GM21447 (cell line): ENCODE measurements at regions not wholly inside any gene's neighbourhood (a gene's known extent, or its start where the extent isn't known, plus 50 kb on each side); places are given as distances from the start of the nearest gene placed in this dataset.
"Not testable (repeated sequence)": the region's sequence is repeated elsewhere in the genome, so short reads cannot be mapped to it uniquely, and the experiment has no call there.

Experiments used
- ATAC-seq: cut with Tn5 transposase; IDR thresholded peaks from one replicate; pipeline ENCODE4 v1.9.1; 2021; ENCODE audit not compliant: unreplicated experiment

- ATAC-seq = no peak
These were observed 78.4 kb downstream of the ADAMTS15 start for GRCh38 chr11:130526846-130527245.

GRCh38 chr11:130527636-130528297, 79.3 kb downstream of the ADAMTS15 start:
- ATAC-seq = no peak

- ATAC-seq = no peak
These were observed 80.1 kb downstream of the ADAMTS15 start for GRCh38 chr11:130528298-130529261.

- no peak for ATAC-seq
These were observed 80.9 kb downstream of the ADAMTS15 start for GRCh38 chr11:130529366-130529765.

GRCh38 chr11:130531061-130531460, 82.6 kb downstream of the ADAMTS15 start:
- ATAC-seq = no peak

DNA sequence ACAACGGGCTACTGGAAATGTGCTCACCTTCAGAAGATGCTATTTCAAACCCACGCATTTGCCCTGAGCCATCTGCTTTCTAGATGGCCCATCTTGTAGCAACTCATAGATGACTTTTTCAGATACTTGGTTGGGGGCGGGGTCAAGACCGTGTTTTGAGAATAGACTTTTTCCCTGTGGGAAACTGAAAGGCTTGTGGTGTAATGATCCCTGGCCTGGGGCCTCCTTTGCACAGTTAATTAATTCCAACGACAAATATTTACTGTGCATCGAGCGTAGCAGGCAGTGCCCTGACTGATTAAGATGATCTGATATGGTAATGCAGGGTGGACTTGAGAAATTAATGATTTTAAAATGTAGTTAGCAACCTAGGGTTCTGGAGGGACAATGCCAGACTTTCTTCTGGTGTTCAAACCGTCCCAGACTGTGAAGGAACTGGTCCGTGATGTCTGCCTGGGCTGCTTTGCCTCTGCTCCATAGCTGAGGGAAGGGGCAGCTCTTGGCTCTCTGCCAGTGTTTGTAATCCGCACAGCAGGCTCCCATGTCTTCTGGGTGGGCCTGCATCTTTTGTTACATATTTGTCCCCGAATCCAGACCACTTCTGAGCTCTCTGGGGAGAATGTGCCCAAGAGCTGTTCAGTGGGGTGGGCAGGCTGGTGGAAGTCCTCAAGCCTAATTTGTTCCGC, 84.8 kb downstream of the ADAMTS15 start:
- no peak for ATAC-seq

- no peak for ATAC-seq
These were observed 85.4 kb downstream of the ADAMTS15 start for GRCh38 chr11:130533871-130534270.

GRCh38 chr11:130534551-130534950, 86.1 kb downstream of the ADAMTS15 start:
- no peak for ATAC-seq

GRCh38 chr11:130535520-130535919, 87.1 kb downstream of the ADAMTS15 start:
- ATAC-seq = no peak

- ATAC-seq = no peak
These were observed 87.9 kb downstream of the ADAMTS15 start for GRCh38 chr11:130536106-130537040.

- not testable (repeated sequence) for ATAC-seq
These were observed 91.2 kb downstream of the ADAMTS15 start for GRCh38 chr11:130539680-130540079.

- no peak for ATAC-seq
These were observed 95.8 kb downstream of the ADAMTS15 start for GRCh38 chr11:130544266-130544665.

DNA sequence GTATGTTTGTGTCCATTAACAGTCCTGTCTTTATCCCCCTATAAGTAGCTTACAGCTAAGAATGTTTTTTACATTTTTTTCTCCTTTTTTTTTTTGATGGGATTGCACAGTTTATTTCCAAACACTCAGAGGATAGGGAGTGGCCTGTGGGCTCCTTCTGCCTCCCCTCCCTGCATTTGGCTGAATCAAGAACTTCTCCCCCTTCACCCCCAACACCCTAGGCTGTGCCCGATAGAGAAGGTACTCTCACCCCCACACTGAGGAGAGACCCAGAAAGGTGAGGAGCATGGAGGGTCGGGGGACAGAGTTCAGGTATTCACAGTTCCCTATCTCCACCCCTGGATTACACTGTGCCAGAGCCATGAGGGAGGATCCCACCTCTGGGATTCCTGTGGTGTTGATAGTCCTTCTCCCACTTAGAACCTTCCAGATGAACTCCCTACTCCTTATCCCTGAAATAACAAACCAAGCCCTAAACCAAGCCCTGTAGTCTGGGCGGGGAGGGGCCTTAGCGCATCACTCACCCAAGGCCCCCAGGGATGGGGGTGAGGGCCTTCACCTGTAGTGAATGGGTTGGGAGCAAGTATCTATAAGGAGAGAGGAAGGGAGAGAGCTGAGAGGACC, 97.1 kb downstream of the ADAMTS15 start:
- ATAC-seq = no peak

DNA sequence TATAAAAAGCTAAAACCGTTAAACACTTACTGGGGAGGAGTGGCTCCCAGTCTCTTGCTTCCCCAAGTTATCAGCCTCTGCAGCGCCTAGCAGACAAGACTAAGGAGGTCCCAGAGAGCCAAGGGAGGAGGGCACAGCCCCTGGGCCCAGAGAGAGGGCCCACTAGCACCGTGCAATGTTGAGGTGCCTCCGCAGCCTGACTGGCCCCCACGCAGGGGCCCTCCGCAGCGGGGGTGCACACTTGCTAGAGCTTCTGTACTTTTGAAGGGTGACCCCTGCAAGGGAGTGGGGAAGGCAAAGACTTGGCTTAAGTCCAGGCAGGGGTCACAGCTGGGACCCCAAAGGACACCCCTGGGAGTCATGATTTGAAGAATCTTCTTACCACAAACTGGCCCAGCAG, 98.0 kb downstream of the ADAMTS15 start:
- ATAC-seq = no peak

- ATAC-seq = no peak
These were observed 98.7 kb downstream of the ADAMTS15 start for GRCh38 chr11:130546901-130547694.

- no peak for ATAC-seq
These were observed 99.5 kb downstream of the ADAMTS15 start for GRCh38 chr11:130547761-130548490.

DNA sequence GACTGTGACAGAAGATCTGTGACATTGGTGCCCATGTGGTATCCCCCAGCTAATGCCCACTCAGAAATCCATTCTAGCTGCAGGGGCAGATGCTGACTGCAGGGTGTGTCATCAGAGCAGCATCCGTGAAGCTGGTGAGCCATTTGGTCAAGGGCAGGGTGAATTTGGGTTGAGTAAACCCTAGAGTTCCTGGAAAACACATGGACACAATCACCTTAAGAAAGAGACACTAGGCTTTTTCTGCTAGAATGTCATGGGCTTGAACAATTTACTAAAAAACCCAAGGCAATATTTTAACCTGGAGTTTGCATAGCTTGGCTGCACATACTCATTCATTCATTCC, 100.0 kb downstream of the ADAMTS15 start:
- ATAC-seq = no peak

- no peak for ATAC-seq
These were observed 101.1 kb downstream of the ADAMTS15 start for GRCh38 chr11:130549393-130549999.
